Adrenal gland (tissue), 5 donors: ENCODE measurements at regions not wholly inside any gene's neighbourhood (a gene's known extent, or its start where the extent isn't known, plus 50 kb on each side); places are given as distances from the start of the nearest gene placed in this dataset.

Experiments
- POLR2A ChIP-seq, 2 donors: fragments of 450-650 bp; IDR thresholded peaks; one replicate each; pipeline ENCODE4 v1.6.1; 2017; ENCODE audit warnings: antibody characterized with exemption in 2 of 2, mild to moderate bottlenecking in 2 of 2, moderate library complexity in 1 of 2
- TF ChIP-seq, protein P1 (sequence below), 6 experiments: fragments of 450-650 bp in 4 of 6; fragments of 200-600 bp in 2 of 6; sonication (generic) in 1 of 6; IDR thresholded peaks; 1 replicate in 5 of 6; 2 replicates in 1 of 6; pipeline versions ENCODE4 v1.5.1 to v1.8.0; 2016 to 2021; ENCODE audit warnings: antibody characterized with exemption in 6 of 6, mild to moderate bottlenecking in 2 of 6, moderate library complexity in 1 of 6
- donor health status: DM: no; HTN: no; CAD: no.

- TF ChIP-seq, protein P1, sequence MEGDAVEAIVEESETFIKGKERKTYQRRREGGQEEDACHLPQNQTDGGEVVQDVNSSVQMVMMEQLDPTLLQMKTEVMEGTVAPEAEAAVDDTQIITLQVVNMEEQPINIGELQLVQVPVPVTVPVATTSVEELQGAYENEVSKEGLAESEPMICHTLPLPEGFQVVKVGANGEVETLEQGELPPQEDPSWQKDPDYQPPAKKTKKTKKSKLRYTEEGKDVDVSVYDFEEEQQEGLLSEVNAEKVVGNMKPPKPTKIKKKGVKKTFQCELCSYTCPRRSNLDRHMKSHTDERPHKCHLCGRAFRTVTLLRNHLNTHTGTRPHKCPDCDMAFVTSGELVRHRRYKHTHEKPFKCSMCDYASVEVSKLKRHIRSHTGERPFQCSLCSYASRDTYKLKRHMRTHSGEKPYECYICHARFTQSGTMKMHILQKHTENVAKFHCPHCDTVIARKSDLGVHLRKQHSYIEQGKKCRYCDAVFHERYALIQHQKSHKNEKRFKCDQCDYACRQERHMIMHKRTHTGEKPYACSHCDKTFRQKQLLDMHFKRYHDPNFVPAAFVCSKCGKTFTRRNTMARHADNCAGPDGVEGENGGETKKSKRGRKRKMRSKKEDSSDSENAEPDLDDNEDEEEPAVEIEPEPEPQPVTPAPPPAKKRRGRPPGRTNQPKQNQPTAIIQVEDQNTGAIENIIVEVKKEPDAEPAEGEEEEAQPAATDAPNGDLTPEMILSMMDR (IDR thresholded peaks at IDR 0.05), result no peak
- no peak for TF ChIP-seq POLR2A (IDR thresholded peaks at IDR 0.05)
Observed at GRCh38 chr9:88310310-88310980, 77.8 kb upstream of the SPIN1 start.
